ENCODE measurements at regions not wholly inside any gene's neighbourhood (a gene's known extent, or its start where the extent isn't known, plus 50 kb on each side); places are given as distances from the start of the nearest gene placed in this dataset.

GRCh38 chr13:40271931-40272775 lies 394.3 kb downstream of the FOXO1 start:
- DNase-seq, result peak; percentile 71

GRCh38 chr13:40272776-40273139 lies 393.7 kb downstream of the FOXO1 start:
- DNase-seq, result no peak

GRCh38 chr13:40273253-40274025 lies 393.0 kb downstream of the FOXO1 start:
- no peak for DNase-seq

- no peak for DNase-seq
Observed at GRCh38 chr13:40274103-40274502, 392.3 kb downstream of the FOXO1 start.

GRCh38 chr13:40275155-40275554 lies 391.3 kb downstream of the FOXO1 start:
- DNase-seq, result no peak

GRCh38 chr13:40275636-40276035 lies 390.8 kb downstream of the FOXO1 start:
- no peak for DNase-seq

GRCh38 chr13:40283666-40284065 lies 382.8 kb downstream of the FOXO1 start:
- DNase-seq, result no peak

GRCh38 chr13:40285634-40286033 lies 380.8 kb downstream of the FOXO1 start:
- no peak for DNase-seq

GRCh38 chr13:40287428-40287827 lies 379.0 kb downstream of the FOXO1 start:
- DNase-seq, result no peak

GRCh38 chr13:40288259-40288658 lies 378.2 kb downstream of the FOXO1 start:
- no peak for DNase-seq

GRCh38 chr13:40290758-40291157 lies 375.7 kb downstream of the FOXO1 start:
- no peak for DNase-seq

- no peak for DNase-seq
Observed at GRCh38 chr13:40292108-40292507, 374.3 kb downstream of the FOXO1 start.

GRCh38 chr13:40292536-40292935 lies 373.9 kb downstream of the FOXO1 start:
- no peak for DNase-seq

GRCh38 chr13:40302351-40302750 lies 364.1 kb downstream of the FOXO1 start:
- DNase-seq, result no peak

GRCh38 chr13:40304391-40304790 lies 362.1 kb downstream of the FOXO1 start:
- DNase-seq, result no peak

- no peak for DNase-seq
Observed at GRCh38 chr13:40306817-40307216, 359.6 kb downstream of the FOXO1 start.

GRCh38 chr13:40309881-40310280 lies 356.6 kb downstream of the FOXO1 start:
- DNase-seq, result no peak

- no peak for DNase-seq
Observed at GRCh38 chr13:40311356-40312101, 354.9 kb downstream of the FOXO1 start.

- no peak for DNase-seq
Observed at GRCh38 chr13:40313269-40314200, 352.9 kb downstream of the FOXO1 start.

- no peak for DNase-seq
Observed at GRCh38 chr13:40315416-40316064, 350.9 kb downstream of the FOXO1 start.

GRCh38 chr13:40316301-40316700 lies 350.1 kb downstream of the FOXO1 start:
- DNase-seq, result no peak

- no peak for DNase-seq
Observed at GRCh38 chr13:40317980-40318327, 348.5 kb downstream of the FOXO1 start.
